ENCODE measurements at regions not wholly inside any gene's neighbourhood (a gene's known extent, or its start where the extent isn't known, plus 50 kb on each side); places are given as distances from the start of the nearest gene placed in this dataset.
"Not testable (repeated sequence)": the region's sequence is repeated elsewhere in the genome, so short reads cannot be mapped to it uniquely, and the experiment has no call there.

DNA sequence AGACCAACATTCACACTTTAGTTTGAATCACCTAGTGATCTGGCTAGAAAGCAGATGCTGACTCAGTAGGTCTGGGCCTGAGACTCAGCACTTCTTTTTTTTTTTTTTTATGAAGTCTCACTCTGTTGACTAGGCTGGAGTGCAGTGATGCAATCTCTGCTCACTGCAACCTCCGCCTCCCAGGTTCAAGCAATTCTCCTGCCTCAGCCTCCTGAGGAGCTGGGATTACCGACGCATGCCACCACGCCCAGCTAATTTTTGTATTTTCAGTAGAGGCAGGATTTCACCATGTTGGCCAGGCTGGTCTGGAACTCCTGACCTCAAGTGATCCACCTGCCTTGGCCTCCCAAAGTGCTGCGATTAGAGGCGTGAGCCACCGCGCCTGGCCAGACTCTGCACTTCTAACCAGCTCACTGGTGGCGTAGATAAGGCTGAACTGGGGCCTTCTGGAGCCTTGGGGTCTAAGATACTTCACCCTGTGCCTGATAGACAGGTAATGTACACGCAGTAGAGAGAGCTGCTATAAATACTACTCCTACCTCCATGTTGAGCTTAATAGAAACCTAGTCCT lies 78.3 kb upstream of the FHL2 start:
- not testable (repeated sequence) for TF ChIP-seq CTCF (conservative IDR thresholded peaks at IDR 0.05; ENCODE audit: low read length); EZH2phosphoT487 (IDR thresholded peaks at IDR 0.05; ENCODE audit: borderline replicate concordance)
